ENCODE measurements at regions not wholly inside any gene's neighbourhood (a gene's known extent, or its start where the extent isn't known, plus 50 kb on each side); places are given as distances from the start of the nearest gene placed in this dataset.
"Not testable (repeated sequence)": the region's sequence is repeated elsewhere in the genome, so short reads cannot be mapped to it uniquely, and the experiment has no call there.

- no peak for DNase-seq
Observed at GRCh38 chr10:78419481-78420265, 386.0 kb downstream of the RPS24 start.

- no peak for DNase-seq
Observed at GRCh38 chr10:78420946-78421735, 387.5 kb downstream of the RPS24 start.

DNA sequence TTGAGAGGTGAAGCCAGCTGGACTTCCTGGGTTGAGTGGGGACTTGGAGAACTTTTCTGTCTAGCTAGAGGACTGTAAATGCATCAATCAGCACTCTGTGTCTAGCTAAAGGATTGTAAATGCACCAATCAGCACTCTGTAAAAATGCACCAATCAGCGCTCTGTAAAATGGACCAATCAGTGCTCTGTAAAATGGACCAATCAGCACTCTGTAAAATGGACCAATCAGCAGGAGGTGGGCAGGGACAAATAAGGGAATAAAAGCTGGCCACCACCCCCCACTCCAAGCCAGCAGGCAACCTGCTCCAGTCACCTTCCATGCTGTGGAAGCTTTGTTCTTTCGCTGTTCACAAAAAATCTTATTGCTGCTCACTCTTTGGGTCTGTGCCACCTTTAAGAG lies 390.4 kb downstream of the RPS24 start:
- DNase-seq: not testable (repeated sequence)

DNA sequence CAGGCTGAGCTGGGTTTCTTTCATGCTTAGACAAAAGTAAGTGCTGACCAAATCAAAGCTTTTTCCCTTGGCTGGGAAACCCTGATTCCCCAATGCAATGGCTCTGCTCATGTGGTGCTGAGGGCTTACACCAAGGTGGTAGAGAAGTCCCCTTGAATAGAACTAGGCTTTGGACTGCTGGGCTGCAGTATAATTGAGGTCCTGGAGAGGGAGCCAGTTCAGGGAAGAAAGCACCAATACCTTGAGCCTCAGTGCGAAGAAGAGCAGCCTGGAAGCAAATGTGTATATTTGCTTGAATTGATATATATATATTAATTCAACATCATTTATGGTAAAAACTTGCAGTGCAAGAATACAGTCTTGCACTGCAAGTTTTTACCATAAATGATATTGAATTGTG lies 391.1 kb downstream of the RPS24 start:
- no peak for DNase-seq

DNA sequence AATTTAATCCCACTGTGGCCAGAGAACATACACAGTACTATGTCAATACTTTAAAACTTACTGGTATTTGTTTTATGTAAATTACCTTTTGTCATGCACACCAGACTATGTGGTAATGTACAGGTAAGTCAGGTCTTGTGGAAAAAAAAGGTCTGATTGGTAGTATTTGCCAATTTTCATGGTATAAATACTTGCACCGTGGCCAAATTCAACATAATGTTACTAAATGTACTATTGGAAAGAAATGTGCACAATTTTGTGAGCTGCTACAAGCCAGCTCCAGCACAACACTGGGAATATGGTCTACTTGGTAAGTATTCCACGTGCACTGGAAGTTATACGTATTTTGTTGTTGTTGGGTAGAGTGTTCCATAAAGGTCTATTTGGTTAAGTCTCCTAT lies 392.5 kb downstream of the RPS24 start:
- DNase-seq: no peak

DNA sequence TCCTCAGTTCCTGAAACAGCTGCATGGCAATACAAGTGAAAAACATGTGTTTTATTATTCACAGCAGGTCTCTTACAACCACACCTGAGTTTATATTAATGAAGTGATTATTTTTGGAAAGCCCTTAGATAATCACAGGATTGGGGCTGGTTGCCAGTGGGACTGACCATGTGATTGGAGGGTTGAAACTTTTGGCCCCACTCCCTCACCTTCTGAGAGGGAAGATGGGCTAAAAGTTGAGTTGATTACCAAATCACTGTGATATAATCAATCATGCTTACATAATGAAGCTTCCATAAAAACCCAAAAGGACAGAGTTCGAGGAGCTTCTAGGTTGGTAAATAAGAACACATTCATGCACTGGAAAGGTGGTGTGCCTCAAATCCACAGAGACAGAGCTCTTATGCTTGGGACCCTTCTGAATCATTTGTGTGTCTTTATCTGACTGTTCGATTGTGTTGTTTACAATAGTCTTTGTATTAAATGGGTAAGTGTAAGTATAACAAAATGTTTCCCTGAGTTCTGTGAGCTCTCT lies 393.9 kb downstream of the RPS24 start:
- DNase-seq: no peak

- no peak for DNase-seq
Observed at GRCh38 chr10:78428579-78428978, 394.9 kb downstream of the RPS24 start.

DNA sequence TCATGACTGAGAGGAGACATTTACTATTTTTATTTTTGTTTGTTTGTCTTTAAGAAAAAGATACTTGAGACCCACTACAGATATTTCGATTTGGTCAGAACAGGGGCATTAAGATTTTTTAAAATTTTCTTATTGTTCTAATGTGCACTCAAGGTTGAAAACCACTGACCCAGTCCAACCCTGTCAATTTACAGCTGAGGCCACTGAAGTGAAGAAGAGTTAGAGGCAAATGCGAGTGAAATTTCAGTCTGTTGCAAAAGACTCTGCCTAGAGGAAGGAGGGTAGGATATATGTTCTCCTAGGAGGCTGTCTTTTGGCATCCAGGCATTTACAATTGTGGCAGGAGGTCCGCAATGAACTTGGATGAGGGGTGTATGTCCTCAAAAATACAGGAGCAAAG lies 396.3 kb downstream of the RPS24 start:
- DNase-seq: no peak

DNA sequence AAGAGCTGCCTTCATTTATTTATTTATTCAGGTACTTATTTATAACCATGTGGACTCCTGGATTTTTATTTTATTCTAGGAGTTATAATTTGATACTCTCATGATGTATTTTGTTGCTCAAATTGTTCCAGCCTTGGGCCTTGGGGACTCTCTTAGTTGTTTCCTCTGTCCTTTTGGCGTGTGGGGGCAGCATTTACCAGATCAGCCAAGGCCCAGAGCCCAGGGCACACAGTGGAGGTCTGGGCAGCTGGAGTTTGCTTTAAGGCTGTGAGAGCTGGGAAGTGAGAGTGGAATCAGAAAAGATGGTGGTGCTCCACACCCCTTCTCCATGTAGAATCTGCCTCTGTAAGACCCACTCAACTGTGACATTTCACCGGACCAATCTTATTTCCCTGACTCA lies 398.9 kb downstream of the RPS24 start:
- no peak for DNase-seq

DNA sequence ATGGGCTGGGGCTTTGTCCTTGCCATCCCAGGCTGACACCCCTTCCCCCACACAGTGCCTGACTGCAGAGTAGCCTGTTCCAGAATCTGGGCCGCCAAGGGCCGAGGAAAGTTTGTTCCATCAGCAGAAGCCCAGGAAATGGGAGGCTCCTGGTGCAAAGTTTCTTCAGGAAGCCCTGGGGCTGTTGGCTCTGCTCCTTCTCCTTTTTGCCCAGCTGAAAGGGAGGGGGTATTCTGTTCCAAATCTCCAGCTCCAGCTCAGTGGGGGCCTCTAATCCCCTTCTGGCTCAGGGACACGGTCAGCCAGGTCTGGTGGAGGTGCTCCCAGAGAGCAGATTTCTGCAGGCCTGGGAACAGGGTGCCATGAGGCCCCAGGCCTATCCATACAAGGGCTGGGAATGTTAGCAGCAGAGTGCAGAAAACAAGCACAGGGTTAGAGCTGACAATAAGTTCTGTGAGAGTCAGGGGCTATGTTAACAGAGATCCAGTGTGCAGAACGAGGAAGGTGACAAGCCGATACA lies 399.5 kb downstream of the RPS24 start:
- DNase-seq: no peak

DNA sequence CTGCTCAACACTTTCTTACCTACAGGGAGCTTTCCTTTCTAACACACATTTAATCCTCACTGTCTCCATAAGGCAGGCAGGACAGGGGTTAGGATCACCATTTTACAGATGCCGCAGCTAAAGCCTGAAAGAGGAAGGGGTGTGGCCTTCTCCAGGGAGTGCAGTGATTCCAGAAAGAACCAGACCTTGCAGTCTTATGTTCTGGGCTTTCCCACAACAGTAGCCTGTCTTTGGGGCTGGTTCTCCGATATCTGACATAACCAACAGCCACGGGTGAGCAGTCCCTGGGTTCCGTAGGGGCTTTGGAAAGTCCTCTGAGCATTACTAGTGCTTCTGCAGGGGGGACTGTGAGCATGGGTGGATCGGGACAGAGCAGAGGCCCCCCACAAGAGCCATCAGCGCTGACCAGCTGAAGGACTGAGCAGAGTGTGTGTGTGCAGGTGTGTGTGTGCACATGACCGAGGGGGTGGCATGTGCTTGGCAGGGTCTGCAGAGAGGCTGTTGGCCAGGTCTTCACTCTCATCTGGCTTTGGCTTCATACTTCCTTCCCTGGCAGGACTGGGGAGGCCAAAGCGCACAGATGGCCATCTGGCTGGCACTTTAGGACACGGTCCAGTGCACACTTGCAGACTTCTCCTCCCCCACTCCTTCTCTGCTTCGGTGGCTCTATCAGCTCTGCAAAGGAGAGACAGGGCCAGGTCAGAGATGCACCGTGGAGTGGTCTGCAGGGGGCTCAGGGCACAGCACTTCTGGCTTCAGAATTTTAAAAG lies 400.3 kb downstream of the RPS24 start:
- no peak for DNase-seq

DNA sequence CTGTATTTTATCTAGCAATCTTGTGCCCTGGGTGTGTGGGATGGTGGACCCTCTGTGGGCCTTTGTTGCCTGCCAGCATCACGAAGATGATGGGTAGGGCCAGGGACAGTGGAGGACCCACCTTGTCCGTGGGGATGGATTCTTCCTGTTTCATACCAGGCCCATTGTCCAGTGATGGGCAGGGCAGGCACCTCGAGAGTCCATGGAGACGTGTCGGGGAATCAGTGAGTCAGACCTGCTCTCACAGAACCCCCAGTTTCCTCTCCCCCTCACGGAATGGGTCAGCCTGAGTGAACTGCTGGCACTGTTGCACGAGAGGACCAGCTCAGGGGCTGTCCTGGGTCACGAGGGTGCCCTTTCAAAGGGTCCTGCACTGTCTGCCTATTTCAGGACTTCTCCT lies 401.2 kb downstream of the RPS24 start:
- no peak for DNase-seq

GRCh38 chr10:78435484-78436221 lies 402.0 kb downstream of the RPS24 start:
- no peak for DNase-seq

GRCh38 chr10:78436222-78436573 lies 402.5 kb downstream of the RPS24 start:
- DNase-seq: no peak

DNA sequence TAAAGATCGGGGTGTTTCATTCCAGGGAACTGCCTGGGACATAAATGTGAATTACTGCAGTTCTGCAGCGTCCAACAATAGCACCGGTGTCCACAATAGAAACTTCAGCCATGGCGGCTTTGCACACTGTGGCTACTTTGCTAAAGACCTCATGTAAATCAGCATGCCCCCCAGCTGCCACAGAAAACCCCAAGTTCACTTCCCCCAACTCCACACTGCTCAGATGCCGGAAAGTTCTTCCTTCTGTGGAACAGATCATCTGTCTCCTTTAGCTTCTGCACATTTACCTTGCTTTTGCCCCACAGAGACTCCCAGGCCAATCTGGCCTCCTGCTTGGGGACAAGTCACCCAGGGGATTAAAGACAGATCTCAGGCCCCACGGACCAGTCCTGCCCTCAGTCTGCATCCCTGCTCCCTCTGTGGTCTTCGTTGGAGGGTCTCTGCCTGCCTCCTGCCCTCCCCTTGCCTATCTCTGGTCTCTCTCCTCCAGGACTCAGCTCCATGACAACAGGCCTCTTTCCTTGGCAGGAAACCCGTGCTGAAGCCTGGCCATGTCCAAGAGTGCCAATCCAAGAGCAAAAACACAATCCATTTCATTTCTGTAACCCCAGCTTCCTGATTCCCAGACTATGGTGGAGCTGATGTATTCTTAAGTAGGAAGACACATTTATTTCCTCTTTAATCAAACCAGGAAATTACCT lies 403.2 kb downstream of the RPS24 start:
- DNase-seq: no peak

- DNase-seq: no peak
Observed at GRCh38 chr10:78437407-78437768, 403.7 kb downstream of the RPS24 start.

- DNase-seq: no peak
Observed at GRCh38 chr10:78437998-78438906, 404.6 kb downstream of the RPS24 start.

DNA sequence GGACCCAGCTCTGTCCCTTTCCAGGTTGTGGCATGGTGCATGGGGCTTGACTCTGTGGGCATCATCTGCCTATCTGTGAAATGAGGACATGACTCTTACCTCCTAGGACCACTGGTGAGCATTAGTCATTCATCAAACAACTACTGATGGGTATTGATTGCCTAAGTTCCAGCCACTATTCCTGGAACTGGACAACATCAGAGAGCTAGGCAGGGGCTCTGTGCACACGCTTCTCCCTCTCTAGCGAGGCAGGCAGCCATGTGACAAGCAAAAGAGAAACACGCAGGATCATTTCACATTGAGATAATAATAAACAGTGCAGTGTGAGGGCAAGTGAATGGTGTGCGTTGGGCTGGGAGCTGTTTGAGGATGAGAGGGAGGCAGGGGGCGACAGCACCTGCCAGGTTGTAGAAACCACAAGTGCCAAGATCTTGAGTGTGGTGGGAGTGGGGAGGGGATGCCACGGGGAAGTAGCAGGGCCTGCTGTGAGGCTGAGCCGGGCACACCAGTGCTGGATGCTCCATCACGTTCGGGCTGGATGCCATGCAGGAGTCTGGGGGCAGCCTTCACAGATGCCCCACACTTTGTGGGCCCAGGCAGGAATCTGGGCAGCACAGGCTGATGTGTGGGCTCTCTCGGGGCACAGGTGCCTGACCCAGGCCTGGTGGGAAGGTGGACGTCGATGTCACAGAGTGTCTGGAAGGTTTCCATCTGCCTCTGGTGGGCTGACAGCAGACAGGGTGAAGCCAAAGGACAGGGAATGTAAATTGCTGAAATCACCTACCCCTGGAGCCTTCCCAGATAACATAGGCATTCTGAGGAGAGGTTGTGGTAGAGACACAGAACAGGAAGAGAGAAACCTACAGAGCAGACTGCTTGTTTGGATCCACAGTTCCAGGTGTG lies 405.5 kb downstream of the RPS24 start:
- no peak for DNase-seq

GRCh38 chr10:78441010-78441409 lies 407.3 kb downstream of the RPS24 start:
- no peak for DNase-seq

GRCh38 chr10:78441694-78442093 lies 408.0 kb downstream of the RPS24 start:
- no peak for DNase-seq

Data from NCI-H774 (cell line).